ENCODE measurements at regions not wholly inside any gene's neighbourhood (a gene's known extent, or its start where the extent isn't known, plus 50 kb on each side); places are given as distances from the start of the nearest gene placed in this dataset.

DNA sequence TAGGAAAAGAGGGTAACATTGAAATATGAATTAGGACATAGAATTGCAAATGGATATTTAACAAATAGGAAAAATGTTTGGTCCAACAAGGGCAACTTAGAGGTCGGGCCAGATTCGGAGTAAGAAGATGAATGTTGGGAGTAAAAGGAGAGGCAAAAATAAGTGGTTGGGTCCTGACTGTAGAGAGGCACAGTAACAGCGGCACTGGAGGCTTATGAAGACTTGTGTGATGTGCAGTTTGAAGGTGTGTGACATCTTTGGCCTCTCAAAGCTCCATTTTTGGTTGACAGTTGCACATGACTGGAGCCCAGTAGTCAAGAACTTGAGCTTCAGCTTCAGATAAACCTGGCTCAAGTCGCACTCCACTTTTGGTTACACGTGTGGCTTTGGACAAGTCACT is 109.9 kb upstream of the PAXBP1 start:
- TF ChIP-seq POLR2AphosphoS5 (IDR thresholded peaks at IDR 0.05), result no peak
- TF ChIP-seq, protein P1, sequence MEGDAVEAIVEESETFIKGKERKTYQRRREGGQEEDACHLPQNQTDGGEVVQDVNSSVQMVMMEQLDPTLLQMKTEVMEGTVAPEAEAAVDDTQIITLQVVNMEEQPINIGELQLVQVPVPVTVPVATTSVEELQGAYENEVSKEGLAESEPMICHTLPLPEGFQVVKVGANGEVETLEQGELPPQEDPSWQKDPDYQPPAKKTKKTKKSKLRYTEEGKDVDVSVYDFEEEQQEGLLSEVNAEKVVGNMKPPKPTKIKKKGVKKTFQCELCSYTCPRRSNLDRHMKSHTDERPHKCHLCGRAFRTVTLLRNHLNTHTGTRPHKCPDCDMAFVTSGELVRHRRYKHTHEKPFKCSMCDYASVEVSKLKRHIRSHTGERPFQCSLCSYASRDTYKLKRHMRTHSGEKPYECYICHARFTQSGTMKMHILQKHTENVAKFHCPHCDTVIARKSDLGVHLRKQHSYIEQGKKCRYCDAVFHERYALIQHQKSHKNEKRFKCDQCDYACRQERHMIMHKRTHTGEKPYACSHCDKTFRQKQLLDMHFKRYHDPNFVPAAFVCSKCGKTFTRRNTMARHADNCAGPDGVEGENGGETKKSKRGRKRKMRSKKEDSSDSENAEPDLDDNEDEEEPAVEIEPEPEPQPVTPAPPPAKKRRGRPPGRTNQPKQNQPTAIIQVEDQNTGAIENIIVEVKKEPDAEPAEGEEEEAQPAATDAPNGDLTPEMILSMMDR (IDR thresholded peaks at IDR 0.05 in 8 of 11, conservative IDR thresholded peaks at IDR 0.05 in 3 of 11), result no peak

Measured in spleen (tissue), 7 donors.